ENCODE measurements at regions not wholly inside any gene's neighbourhood (a gene's known extent, or its start where the extent isn't known, plus 50 kb on each side); places are given as distances from the start of the nearest gene placed in this dataset.
"Not testable (repeated sequence)": the region's sequence is repeated elsewhere in the genome, so short reads cannot be mapped to it uniquely, and the experiment has no call there.

GRCh38 chr5:100017520-100018262, 517.5 kb upstream of the FAM174A start:
- DNase-seq: no peak

DNA sequence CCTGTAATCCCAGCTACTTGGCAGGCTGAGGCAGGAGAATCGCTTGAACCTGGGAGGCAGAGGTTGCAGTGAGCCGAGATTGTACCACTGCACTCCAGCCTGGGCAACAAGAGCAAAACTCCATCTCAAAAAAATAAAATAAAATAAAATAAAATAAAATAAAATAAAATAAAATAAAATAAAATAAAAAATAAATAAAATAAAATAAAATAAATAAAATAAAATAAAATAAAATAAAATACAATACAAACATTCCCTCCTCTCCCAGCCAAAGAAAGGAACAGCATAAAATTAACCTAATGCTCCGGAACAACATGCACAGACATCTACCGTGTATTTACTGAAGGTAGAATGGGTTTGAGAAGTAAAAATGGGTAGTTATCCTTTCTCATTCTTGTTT, 521.9 kb upstream of the FAM174A start:
- DNase-seq: not testable (repeated sequence)

DNA sequence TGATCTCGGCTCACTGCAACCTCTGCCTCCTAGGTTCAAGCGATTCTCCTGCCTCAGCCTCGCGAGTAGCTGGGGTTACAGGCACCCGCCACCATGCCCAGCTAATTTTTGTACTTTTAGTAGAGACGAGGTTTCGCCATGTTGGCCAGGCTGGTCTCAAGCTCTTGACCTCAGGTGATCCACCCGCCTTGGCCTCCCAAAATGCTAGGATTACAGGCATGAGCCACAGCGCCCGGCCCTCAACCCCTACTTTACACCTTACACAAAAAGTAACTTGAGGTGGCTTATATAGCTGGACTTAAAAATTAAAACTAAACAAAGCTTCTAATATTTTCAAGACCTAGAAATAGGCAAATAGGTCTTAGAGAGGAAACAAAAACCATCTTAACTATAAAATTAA, 524.0 kb upstream of the FAM174A start:
- not testable (repeated sequence) for DNase-seq

GRCh38 chr5:100004969-100005368, 530.2 kb upstream of the FAM174A start:
- no peak for DNase-seq

DNA sequence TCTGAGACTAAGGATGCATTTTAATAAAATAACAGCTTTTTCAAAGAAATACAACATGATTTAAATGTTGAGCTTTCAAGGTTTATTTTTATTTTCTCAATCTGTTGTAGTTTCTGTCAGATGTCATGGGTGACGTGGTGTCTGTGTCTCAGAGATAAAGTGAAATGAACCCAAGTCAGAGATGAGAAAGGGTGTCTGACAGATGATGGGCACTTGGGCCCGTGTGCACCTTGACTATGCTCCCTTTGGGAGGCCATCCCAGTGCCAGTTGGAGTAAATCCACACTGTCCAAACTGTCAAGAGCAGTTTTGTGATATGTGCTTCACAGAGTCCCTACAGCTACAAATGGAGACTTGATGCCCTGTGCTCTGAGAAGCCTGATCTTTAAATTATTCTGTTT, 536.9 kb upstream of the FAM174A start:
- no peak for DNase-seq

- DNase-seq: no peak
Observed at GRCh38 chr5:99995407-99995806, 539.8 kb upstream of the FAM174A start.

DNA sequence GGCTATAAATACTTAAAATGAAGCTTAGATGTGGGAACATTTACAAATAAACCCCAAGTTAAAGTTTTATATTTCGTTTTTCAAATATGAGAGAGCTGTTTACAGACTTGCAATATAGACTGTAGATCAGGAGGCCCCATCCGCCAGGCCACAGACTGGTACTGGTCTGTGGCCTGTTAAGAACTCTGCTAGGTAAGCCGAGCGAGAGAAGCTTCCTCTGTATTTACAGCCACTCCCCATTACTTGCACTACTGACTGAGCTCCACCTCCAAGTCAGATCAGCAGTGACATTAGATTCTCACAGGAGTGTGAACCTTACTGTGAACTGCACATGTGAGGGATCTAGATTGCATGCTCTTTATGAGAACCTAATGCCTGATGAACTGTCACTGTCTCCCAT, 561.4 kb upstream of the FAM174A start:
- DNase-seq: no peak

GRCh38 chr5:99955962-99956361, 579.2 kb upstream of the FAM174A start:
- DNase-seq: no peak

- DNase-seq: no peak
Observed at GRCh38 chr5:99955006-99955405, 580.2 kb upstream of the FAM174A start.

DNA sequence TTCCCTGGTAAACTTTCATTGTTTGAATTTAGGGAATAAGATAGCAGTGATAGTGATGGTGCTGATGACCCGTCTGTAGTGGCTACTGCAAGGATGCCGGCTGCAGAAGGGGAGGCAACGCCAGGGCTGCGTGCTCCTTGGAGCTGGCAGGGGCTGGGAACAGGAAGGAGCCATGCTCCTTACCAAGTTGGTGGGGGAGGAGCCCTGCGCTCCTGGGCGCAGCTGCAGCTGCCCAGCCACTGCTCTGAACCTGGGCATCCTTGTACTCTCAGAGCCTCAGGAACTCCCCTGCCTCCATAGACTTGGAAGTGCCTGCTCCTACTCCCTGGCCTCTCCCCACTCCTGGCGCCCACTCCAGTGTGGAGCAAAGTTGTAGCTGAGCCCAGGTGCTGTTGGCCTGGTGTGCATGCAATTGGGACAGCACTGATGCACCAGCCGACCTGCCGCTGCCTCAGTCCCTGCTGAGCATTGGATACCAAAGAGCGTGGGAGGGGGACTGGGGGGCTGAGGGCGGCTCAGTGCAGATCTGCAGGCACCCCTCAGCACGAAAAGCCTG, 585.1 kb upstream of the FAM174A start:
- no peak for DNase-seq

DNA sequence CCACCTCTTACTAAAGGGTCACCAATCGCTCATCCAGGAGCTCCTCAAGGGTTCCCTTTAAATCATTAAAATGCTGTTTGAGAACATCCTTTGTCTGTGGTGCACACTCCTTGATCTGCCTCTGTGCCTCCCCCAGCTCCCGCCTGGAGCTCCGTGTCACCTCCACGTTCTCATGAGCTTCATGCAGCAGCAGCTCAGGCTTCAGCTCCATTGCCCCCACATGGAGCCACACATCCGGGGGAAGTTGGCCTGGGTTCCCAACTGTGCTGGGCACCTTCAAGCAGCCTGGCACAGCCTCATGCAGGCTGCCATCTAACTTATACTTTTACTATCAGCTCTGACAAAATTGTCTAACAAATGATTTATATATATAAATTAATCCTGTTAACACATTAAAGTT, 585.8 kb upstream of the FAM174A start:
- DNase-seq: no peak

GRCh38 chr5:99948850-99949249, 586.3 kb upstream of the FAM174A start:
- no peak for DNase-seq

- no peak for DNase-seq
Observed at GRCh38 chr5:99945478-99946442, 589.4 kb upstream of the FAM174A start.

GRCh38 chr5:99940540-99940939, 594.6 kb upstream of the FAM174A start:
- DNase-seq: no peak

- no peak for DNase-seq
Observed at GRCh38 chr5:99936911-99937310, 598.3 kb upstream of the FAM174A start.

- DNase-seq: no peak
Observed at GRCh38 chr5:99929806-99930135, 605.4 kb upstream of the FAM174A start.

- no peak for DNase-seq
Observed at GRCh38 chr5:99929067-99929805, 605.9 kb upstream of the FAM174A start.

DNA sequence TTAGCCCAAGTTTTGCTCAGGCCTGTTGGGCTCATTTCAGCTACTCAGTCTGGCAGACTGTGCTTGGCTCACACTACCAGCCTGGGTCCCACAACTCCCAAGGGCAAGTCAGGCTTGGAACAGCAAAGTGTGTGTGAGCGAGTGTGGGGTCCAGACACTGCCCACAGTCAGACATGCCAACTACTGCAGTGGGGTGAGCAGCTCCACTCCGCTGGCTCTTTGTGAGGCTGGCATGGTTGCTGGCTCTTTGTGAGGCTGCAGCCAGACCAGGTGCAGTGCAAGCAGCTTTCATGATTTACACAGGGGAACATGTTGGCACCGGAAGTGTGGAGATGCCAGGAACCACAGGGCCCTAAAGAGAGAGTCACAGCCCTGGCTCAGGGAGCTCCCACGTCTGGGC, 606.7 kb upstream of the FAM174A start:
- DNase-seq: no peak

GRCh38 chr5:99926463-99926862, 608.7 kb upstream of the FAM174A start:
- DNase-seq: no peak

- no peak for DNase-seq
Observed at GRCh38 chr5:99922386-99922785, 612.8 kb upstream of the FAM174A start.

GRCh38 chr5:99911971-99912370, 623.2 kb upstream of the FAM174A start:
- DNase-seq: no peak

GRCh38 chr5:99906776-99907175, 628.4 kb upstream of the FAM174A start:
- no peak for DNase-seq

GRCh38 chr5:99901972-99902371, 633.2 kb upstream of the FAM174A start:
- no peak for DNase-seq
